ENCODE measurements at regions not wholly inside any gene's neighbourhood (a gene's known extent, or its start where the extent isn't known, plus 50 kb on each side); places are given as distances from the start of the nearest gene placed in this dataset.

DNA sequence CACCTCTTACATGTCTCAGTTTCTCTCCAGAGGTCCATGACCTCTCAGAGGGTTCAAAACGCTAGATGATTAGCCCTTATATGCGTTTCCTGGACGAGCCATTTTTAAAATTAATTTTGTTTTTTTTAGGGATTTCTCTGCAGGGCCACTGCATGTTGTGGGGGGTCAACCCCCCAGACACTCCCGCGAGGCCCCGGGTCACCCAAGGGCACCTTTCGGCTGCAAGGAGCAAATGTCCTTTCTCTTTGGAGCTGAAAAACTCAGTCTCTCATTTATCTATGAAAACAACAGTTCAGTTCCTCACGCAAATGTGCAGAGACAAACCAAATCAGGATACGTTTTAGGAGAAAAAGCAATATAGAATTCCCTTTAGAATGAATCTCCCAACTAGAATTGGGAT lies 944.3 kb upstream of the SEMA6D start:
- no peak for DNase-seq (ENCODE audit: low read depth in 1 of 2, low spot score in 1 of 2)

DNA sequence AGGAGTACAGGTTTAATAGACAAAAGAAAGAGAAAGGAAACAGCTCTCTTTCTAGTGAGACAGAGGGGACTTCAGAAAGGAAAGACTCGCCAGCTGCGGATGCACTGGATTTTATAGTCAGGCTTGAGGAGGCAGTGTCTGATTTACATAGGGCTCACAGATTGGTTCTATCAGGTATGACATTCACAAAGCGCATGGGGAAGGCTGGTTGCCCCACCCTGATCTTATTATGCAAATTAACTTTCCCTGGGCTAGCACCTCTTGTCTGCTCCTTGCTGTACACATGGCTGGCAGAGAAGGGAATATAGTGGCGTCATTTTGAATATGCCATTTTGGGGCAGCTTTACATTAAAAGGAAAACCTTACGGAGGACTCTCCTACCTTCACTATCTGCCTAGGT lies 938.4 kb upstream of the SEMA6D start:
- no peak for DNase-seq (ENCODE audit: low read depth in 1 of 2, low spot score in 1 of 2)

DNA sequence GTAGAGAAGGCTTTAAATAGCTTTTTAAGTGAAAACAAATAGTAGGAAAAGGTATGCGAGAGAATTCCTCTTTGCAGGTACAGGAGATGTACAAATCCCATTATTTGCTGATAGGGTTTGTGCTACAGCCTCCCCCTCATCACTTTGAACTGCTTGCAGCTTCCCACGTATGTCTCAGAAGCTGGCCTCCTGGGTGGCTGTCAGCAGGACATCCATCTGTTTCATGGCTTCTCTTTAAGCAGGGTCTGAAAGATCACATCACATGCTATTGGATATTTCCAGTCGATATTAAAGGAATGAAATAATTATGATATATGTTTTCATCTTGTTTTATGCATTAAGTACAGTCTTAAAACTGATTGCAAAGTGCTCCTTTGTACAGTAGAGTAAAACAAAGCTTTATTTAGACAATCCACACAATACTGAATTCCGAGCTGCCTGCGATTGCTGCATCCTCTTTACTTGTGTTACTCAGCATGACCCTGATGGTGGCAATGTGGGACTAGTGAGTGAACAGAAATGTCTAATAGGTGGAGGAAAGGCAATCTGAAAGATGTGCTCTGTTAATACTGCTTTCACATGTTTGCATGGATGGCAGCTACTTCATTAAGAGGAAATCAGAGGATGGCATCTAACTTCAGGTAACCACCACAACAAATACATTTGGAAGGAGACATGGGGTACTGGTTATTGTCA lies 930.6 kb upstream of the SEMA6D start:
- no peak for DNase-seq (ENCODE audit: low read depth in 1 of 2, low spot score in 1 of 2)

DNA sequence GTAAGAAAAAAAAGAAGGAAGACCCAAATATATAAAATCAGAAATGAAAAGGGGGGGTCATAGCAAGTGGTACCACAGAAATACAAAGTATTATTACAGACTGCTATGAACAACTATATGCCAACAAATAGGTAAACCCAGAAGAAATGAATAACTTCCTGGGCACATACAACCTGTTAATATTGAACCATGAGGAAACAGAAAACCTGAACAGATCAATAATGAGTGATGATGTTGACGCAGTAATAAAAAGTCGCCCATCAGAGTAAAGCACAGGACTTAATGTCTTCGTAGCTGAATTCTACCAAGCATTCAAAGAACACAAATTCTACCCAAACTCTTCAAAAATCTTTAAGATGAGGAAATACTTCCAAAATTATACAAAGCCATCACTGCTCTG lies 921.6 kb upstream of the SEMA6D start:
- no peak for DNase-seq (ENCODE audit: low read depth in 1 of 2, low spot score in 1 of 2)

DNA sequence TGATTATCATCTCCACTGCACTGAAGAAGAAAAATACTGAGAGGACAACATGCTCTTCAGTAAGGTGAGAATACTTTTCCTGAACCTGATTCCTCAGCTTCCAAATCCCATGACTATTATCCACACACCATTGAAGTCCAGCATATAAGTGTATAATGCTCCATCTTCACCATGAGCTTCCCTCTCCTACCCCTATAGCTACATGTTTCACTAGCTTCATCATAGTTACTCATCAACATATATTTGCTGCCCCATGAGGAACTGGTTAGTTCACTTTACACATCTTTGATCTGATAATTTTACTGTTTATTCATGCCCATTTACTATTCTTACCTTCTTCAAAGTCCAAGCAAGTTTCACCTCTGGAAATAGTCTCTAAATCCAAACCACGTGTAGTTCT lies 908.5 kb upstream of the SEMA6D start:
- DNase-seq (ENCODE audit: low read depth in 1 of 2, low spot score in 1 of 2) = no peak

DNA sequence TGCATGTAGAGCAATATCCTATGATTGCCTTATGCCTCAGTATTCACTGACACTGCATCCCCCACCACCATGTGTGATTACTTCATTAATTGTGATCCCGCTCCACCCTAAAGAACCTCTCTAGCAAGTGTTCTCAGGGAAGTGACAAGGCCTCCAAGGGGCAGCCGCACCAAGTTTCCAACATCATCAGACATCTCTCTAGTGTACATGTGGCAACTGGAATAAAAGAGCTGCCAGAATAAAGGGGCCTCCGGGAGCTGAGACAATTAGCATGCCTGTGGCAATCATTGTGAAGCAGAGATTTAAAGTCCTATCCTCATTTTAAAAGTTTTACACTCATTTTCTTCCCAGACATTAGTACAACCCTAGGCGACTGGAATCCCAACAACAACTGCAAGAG lies 902.1 kb upstream of the SEMA6D start:
- DNase-seq (ENCODE audit: low read depth in 1 of 2, low spot score in 1 of 2) = no peak

DNA sequence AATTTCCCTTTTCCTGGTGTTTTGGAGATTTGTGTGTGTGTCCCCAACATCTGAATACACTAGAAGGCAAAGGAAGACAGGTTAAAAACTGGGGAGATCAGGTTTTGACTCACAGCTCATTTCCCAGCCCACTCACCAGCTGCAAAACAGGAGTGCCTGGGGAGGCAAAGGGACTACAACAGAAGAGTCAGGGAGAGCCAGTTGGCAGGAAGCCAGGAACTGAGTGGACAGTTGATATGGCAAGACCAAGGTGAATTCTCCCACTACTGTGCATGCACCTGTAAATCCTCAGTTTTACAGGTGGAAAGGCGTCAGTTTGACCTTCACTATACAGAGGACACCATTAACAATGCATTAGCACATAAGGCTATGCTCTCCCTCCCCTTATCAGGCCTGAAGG lies 901.5 kb upstream of the SEMA6D start:
- DNase-seq (ENCODE audit: low read depth in 1 of 2, low spot score in 1 of 2) = no peak

DNA sequence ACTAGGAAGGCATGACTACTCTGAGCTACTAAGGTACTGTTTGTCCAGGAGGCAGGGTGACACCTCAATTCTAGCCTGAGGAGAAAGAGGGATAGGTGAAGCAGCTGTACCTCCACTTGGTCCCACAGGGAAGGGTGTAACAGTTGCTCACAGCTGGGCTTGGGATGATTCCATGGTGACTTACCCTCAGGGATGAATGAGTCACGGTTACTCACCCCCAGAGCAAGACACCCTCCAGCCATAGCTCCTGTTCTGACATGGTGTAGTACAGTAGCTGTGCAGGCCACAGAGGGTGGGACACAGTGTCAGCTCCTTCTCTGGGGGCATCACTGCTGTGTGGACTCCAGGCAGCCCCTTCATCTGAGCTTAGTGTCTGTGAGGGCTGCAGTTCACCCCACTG lies 868.6 kb upstream of the SEMA6D start:
- DNase-seq (ENCODE audit: low read depth in 1 of 2, low spot score in 1 of 2) = no peak

DNA sequence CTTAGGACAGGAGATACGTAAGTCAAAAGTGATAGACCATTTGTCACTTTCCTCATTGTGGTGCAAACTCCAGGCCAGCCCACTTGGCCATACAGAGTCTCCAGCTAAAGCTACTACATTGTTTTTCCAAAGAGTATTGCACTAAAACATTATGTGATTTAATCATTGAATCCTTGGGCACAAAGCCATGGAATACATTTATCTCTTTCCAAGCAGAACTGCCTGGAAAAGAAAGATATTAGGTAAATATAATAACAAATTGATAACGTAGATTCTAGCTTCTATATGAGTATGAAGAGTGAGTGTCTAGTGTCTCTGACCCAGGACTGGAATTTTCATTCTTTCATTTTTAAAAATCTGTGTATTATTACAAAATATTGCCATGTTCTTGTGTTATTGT lies 863.7 kb upstream of the SEMA6D start:
- DNase-seq (ENCODE audit: low read depth in 1 of 2, low spot score in 1 of 2) = no peak

DNA sequence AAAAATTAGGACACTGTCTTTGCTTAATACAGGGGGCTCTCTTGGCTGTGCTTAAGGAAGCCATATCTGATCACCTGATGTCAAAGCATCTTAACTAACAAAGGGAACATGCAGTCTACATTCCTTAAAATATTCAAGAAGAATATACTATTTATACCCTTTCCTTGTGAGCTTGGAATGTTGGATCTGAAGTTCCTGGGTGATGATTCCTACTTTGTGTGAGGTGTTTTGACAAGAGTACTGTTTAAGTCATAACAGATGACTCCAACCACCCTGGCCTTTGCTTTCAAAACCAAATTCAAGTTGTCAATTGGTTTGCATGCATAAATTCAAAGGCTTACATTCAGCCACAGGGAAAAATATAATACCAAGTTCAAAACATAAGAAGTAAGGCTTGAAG lies 862.7 kb upstream of the SEMA6D start:
- no peak for DNase-seq (ENCODE audit: low read depth in 1 of 2, low spot score in 1 of 2)

DNA sequence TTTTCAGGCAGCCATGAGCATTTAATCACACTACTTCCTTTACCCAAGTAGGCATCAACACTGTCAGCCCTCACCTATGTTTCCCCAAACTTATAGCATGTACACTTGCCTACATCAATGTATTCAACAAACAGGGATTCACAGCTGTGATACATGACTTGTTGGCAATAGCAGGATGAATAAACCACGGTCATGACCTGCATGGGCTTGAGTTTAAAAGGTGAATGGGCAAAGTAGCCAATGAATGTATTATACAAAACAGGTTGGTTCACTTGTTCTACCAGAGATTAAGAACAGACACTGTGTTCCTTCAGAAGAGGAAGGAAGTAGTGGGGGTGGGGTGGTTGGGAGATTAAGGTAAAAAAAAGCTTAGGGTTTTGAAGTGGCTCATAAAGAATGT lies 861.9 kb upstream of the SEMA6D start:
- no peak for DNase-seq (ENCODE audit: low read depth in 1 of 2, low spot score in 1 of 2)

DNA sequence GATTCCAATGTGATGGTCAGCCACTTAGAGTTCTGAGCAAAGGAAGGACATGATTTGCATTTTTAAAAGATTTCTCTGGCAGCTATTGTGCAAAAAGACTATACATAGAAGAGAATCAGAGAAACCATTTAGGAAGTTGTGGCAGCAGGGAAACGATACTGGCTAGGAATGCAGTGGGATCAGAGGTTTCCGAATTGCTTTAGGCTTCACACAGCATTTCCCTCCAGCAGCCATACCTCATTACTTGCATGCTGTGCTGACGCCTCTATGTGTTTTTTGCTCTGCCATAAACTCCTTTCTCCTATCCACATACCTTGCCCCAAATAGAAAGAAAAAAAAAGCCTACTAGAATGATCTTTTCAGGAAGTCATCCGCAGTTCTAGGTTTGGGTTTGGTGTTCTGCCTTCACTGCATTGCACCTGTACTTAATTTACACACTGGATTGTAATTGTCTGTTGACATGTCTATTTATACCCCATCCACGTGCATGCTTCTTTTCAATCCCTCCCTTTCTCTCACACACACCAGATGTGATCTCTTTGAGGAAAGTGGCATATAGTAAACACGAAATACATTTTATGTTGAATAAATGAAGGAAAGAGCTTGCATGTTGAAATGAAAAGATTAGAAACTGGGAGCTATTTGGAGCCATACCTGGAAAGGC lies 860.3 kb upstream of the SEMA6D start:
- no peak for DNase-seq (ENCODE audit: low read depth in 1 of 2, low spot score in 1 of 2)

DNA sequence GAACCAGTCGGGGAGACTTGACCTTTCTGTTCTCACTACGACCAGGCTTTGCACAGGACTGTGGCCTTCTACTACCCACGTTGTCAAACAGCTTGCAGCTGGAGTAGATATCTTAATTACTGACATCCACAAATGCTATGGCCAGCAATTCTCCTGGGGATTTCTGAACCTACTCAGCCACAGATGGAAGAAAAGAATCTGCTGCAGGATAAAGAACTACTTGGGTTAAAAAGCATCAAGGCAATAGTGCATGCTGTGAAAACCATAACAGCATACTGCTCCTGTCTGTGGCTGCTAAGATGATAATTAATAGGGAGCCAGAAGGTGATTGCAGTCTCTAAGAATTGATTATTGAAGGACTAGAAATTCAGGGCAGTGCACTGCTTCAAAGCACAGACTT lies 859.2 kb upstream of the SEMA6D start:
- DNase-seq (ENCODE audit: low read depth in 1 of 2, low spot score in 1 of 2) = no peak

DNA sequence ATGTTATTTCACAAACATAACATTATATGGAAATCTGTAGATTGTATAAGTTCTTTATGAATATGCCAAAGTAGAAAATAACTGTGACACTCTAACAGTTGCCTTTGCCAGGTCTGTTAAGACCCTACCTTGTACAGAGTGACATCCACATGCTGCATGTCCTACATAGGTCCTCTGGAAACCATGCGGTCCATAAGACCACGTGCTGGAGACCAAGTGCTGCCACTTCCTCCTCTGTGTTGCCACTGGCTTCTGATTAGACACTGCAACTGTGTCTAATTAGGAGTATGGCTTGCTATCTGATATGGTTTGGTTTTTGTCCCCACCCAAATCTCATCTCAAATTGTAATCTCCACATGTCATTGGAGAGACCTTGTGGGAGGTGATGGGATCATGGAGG lies 855.5 kb upstream of the SEMA6D start:
- no peak for DNase-seq (ENCODE audit: low read depth in 1 of 2, low spot score in 1 of 2)

DNA sequence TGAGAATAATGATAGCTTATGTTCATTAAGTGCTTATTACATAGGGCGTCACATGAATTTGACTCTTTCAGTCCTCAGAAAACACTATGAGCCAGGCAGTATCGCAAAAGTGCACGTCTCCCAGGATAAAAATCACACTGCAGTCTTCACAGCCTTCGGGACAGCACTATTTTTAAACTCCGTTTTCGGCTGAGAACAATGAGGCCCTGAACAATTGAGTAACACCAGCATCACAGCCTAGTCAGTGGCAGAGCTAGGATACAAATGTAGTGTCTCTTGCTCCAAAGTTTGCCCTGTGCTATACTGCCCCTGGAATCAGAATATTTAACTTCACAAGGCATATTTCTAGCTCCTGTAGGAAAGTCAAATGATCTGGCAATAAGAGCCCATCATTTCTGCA lies 852.1 kb upstream of the SEMA6D start:
- no peak for DNase-seq (ENCODE audit: low read depth in 1 of 2, low spot score in 1 of 2)

DNA sequence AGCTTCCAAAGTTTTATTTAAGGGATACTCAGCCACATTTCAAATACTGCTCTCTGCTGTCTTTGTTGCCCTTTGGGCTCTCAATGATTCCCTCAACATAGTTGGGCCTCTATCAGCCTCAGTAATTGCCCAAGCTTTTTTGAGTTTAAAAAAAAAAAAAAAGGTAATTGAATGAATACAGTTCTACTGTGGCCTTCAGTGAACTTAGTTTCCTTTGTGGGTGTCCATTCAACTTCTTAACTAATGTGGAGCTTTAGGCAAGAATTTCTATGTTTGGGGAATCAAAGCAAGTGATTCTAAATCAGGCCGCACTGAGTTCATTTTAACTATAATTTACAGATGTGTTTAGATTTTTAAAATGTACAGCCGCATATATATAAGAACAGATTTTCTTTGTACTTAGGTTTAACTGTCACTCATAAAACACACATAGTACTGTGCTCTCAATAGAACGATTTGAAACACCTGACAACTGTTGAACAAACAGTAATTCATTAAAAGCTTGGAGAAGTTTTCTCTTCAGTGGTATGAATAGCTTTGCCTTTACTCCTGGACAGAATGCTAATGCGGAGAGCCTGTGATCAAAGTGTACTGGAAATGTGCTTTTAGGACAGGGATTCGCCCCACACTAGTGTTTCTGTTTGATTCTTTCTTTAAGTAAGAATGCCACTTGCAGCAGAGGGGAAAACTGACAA lies 844.9 kb upstream of the SEMA6D start:
- DNase-seq (ENCODE audit: low read depth in 1 of 2, low spot score in 1 of 2) = no peak

DNA sequence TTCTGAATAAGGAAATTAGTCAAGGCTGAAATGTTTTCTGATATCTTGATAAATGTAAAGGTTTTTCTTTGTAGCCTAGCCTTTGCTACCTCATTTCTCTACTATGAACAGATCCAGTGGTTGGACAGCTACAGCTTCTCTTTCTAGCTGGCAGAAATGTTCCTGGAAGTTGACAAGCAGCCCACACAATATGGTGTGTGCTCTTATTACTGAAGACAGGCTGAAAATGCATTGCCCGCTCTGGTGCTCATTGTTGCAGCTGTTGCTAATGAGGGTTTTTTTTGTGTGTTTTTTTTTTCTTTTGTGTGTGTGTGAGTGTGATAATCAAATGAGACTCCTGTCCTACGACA lies 844.3 kb upstream of the SEMA6D start:
- no peak for DNase-seq (ENCODE audit: low read depth in 1 of 2, low spot score in 1 of 2)

DNA sequence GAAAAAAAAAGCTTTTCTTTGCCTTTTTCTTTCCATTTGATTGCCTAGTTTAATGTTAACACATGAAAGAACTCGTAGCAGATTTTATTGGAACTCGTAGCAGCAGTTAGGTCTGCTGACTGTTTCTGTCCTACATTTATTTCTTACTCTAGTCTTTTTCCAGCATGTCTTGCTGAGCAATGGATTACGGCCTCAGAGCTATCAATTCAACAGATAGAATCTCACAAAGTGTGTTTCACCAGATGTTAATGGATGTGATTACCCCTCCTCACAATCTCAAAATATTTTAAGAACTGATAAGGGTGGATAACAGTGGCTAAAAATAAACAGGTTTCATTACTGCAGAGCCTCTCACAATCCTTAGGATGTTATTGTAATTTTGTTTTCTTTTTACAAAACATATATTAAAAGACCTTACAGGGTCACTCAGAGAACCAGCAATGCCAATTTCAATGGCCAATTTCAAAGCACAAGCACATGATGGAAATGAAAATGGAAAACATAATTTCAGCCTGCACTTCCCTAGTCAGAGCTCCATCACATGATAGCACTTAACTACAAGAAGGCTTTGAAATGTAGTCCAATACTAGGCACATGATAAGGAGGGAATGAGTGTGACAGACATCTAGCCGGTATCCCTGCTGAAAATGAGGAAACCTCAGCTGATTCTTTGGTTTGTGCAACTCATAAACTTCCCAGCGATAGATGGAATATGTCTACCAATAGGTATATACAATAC lies 838.1 kb upstream of the SEMA6D start:
- no peak for DNase-seq (ENCODE audit: low read depth in 1 of 2, low spot score in 1 of 2)

DNA sequence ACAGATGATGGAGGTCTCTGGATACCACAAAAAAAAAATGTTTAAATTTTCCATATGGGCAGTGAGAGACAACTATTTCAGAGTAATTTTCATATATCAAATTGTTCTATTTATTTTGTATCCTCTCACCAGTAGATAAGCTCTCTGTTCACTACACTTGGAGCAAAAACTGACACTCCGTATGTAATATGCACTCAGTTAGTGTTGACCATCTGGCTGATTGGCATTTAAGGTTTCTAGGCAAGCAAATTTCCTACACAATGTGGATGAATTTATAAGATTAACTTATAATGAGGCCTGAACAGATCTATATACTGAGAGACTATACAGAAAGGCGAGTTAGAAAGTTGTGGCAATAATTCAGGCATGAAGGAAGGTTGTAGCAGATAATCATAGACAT lies 836.5 kb upstream of the SEMA6D start:
- no peak for DNase-seq (ENCODE audit: low read depth in 1 of 2, low spot score in 1 of 2)

DNA sequence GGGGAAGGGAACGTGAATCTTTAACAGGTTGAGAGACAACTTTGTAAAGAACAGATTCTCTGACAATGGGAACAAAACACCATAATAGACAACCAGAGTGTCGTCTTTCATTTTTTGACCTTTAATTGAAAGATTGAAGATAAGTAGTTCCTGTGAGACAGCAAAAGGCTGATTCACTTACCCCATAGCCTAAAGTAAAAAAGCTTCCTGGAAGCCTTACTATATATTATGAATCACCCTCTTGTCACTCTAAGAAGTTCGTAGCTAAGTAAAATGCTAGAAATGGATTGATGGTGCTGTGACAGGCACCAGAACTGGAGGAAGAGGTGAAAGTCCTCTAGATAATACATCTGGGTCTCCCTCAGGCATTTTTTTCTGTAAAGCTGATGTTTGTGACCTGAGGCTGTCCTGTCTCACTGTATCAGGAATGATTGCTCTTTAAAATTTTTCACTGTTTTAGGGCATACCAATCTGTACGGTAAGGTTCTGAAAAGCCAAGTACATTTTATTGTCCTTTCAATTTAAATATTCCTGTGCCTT lies 824.6 kb upstream of the SEMA6D start:
- no peak for DNase-seq (ENCODE audit: low read depth in 1 of 2, low spot score in 1 of 2)

DNA sequence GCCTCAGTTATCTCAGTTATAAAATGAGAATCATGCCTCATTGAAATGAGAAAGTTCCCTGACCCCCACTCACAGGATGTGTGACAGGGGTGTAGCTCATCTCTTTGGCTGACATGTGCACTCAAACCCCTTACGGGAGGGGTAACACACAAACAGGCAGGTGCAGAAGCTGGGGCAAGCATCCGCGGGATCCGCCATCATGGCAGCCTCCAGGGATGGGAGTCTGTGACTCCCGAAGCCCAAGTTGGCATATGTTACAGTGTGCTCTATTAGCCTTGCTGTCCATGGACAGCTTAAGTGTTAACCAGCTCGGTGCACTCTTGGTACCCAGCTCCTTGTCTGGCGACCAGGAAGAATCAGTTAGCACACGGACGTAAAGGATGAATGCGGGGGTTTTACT lies 822.7 kb upstream of the SEMA6D start:
- DNase-seq (ENCODE audit: low read depth in 1 of 2, low spot score in 1 of 2) = no peak

DNA sequence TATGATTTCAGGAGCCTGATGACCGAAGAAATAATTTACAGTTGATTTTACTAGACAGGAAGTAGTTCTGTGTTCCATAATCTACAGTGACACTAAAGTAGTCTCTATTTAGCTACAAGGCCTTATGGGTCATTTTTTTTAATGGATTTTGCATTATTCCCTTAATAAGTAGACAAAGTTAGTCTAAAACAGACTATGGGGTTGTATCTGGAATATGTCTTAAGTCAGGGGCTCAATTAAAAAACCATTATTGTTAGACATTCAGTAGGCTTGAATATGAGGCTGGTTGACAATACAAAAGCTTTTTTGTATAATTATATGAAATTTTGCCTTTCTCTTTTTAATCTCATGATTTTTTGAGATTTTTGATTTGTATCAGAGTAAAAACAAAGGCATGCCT lies 820.0 kb upstream of the SEMA6D start:
- DNase-seq (ENCODE audit: low read depth in 1 of 2, low spot score in 1 of 2) = no peak
